Pancreas (tissue), 10 donors: ENCODE measurements at regions not wholly inside any gene's neighbourhood (a gene's known extent, or its start where the extent isn't known, plus 50 kb on each side); places are given as distances from the start of the nearest gene placed in this dataset.

Source experiments
- ATAC-seq, 4 donors: fragments of 200-7000 bp; cut with Tn5 transposase; one replicate each; pipeline versions ENCODE4 v1.8.0 to v1.9.1; 2020; ENCODE audit warnings: mild to moderate bottlenecking in 4 of 4, moderate library complexity in 4 of 4
- DNase-seq, 6 donors: peaks; one replicate each; pipeline ENCODE4 v3.0.0-alpha.2; 2020
- FAIRE-seq: peaks from 2 replicates; lab custom pipeline; 2012; peaks lifted over from hg19 to GRCh38; lab: Jason Lieb, UNC
- H3K27ac ChIP-seq, 4 donors: fragments of 200-600 bp; sonication (generic); 1 replicate in 3 of 4; 2 replicates in 1 of 4; pipeline versions ENCODE4 v1.5.0 to v1.8.0; 2020
- H3K27me3 ChIP-seq, 4 donors: fragments of 200-600 bp; one replicate each; pipeline ENCODE4 v1.8.0; 2021
- H3K36me3 ChIP-seq, 3 donors: fragments of 200-600 bp; sonication (generic) in 1 of 3; one replicate each; pipeline versions ENCODE4 v1.5.0 to v1.8.0; 2020 to 2021
- H3K4me1 ChIP-seq, 3 donors: fragments of 200-600 bp; one replicate each; pipeline ENCODE4 v1.8.0; 2021
- H3K4me3 ChIP-seq, 4 donors: fragments of 200-600 bp; sonication (generic) in 2 of 4; one replicate each; pipeline versions ENCODE4 v1.5.0 to v1.8.0; 2020 to 2021
- H3K9me3 ChIP-seq, 4 donors: fragments of 200-600 bp; one replicate each; pipeline ENCODE4 v1.8.0; 2021
- CTCF ChIP-seq, 4 donors: fragments of 200-600 bp; sonication (generic) in 3 of 4; IDR thresholded peaks; one replicate each; pipeline versions ENCODE4 v1.5.0 to v1.8.0; 2021; ENCODE audit warnings: antibody characterized with exemption in 4 of 4
- WGBS, 2 donors: extraction: QIAGEN DNeasy Blood & Tissue Kit; methylation state at CpG; one replicate each; pipeline ENCODE4 v1.1.7; 2013; 5-methylcytosine and 5-hydroxymethylcytosine counted together
- intact Hi-C, 3 donors: fragments of 100-400 bp; cut with DNase I; formaldehyde crosslinking; loops; one replicate each; pipeline versions ENCODE4 v1.11.1 to v1.14.2; 2022
- donor health status: healthy with polysubstance abuse.
- donor health status: DM: no; HTN: no; CAD: no; lungs with moderate emphysema.
- donor health status: DM: no; HTN: no; CAD: no.
- donor health status: control.
- donor health status: control.
- donor health status: Bipolar disorder and iron deficiency.
- donor health status: DM: yes; HTN: yes; CAD: no.
- donor health status: DM: no; HTN: no; CAD: no.
- donor health status: DM: no; HTN: no; CAD: no.
- donor health status: DM: yes; HTN: yes; CAD: no.

GRCh38 chr2:138113871-138114525 lies 149.7 kb downstream of the HNMT start:
- H3K27ac ChIP-seq = no peak overlapping the region
- no peak overlapping the region for H3K4me3 ChIP-seq
- no peaks in the 10 kb centered on the region for H3K4me1 ChIP-seq
- 88 to 89% methylated on average over 4 of the region's 4 CpGs for WGBS, 2 donors
- H3K9me3 ChIP-seq = no peaks in the 10 kb centered on the region
- DNase-seq (no peak), ATAC-seq (no peak), FAIRE-seq (no peak)
- H3K27me3 ChIP-seq = no peaks in the 10 kb centered on the region
- no peaks in the 10 kb centered on the region for H3K36me3 ChIP-seq
- intact Hi-C loops = no loop called here
- no peak for TF ChIP-seq CTCF (IDR thresholded peaks at IDR 0.05)

GRCh38 chr2:138115666-138116065 lies 151.4 kb downstream of the HNMT start:
- Histone ChIP-seq H3K27ac (no peak overlapping the region), H3K36me3 (no peaks in the 10 kb centered on the region), H3K9me3 (no peaks in the 10 kb centered on the region), H3K4me1 (no peaks in the 10 kb centered on the region), H3K27me3 (no peaks in the 10 kb centered on the region), H3K4me3 (no peak overlapping the region)
- intact Hi-C loops = no loop called here
- no peak for ATAC-seq
- no peak for TF ChIP-seq CTCF (IDR thresholded peaks at IDR 0.05)
- DNase-seq = no peak
- FAIRE-seq = no peak

- Histone ChIP-seq H3K4me1 (no peaks in the 10 kb centered on the region), H3K36me3 (no peaks in the 10 kb centered on the region), H3K27ac (no peak overlapping the region), H3K4me3 (no peak overlapping the region), H3K27me3 (no peaks in the 10 kb centered on the region), H3K9me3 (no peaks in the 10 kb centered on the region)
- intact Hi-C loops = no loop called here
- 96 to 98% methylated on average over 4 of the region's 4 CpGs for WGBS, 2 donors
- ATAC-seq (no peak), FAIRE-seq (no peak), DNase-seq (no peak)
- TF ChIP-seq CTCF (IDR thresholded peaks at IDR 0.05) = no peak
Measured at GRCh38 chr2:138116456-138116855, 152.2 kb downstream of the HNMT start.

- FAIRE-seq (no peak), ATAC-seq (no peak), DNase-seq (no peak)
- WGBS, 2 donors = 76 to 78% methylated on average over 3 of the region's 3 CpGs
- H3K9me3 ChIP-seq = no peaks in the 10 kb centered on the region
- no peaks in the 10 kb centered on the region for H3K36me3 ChIP-seq
- intact Hi-C loops = no loop called here
- H3K4me3 ChIP-seq = no peak overlapping the region
- H3K27ac ChIP-seq = no peak overlapping the region
- no peak for TF ChIP-seq CTCF (IDR thresholded peaks at IDR 0.05)
- H3K4me1 ChIP-seq = no peaks in the 10 kb centered on the region
- no peaks in the 10 kb centered on the region for H3K27me3 ChIP-seq
Measured at GRCh38 chr2:138121666-138122661, 157.7 kb downstream of the HNMT start.
